SH-SY5Y (cell line): ENCODE measurements at regions not wholly inside any gene's neighbourhood (a gene's known extent, or its start where the extent isn't known, plus 50 kb on each side); places are given as distances from the start of the nearest gene placed in this dataset.

Source experiments
- GATA2 ChIP-seq: IDR thresholded peaks from 2 replicates; pipeline ENCODE4 v1.6.1; 2011; ENCODE audit warnings: mild to moderate bottlenecking, low read depth, low read length
- GATA3 ChIP-seq: IDR thresholded peaks from 2 replicates; pipeline ENCODE4 v1.6.1; 2011; ENCODE audit warnings: low read depth, mild to moderate bottlenecking, low read length, moderate library complexity

- TF ChIP-seq GATA2 (no peak), GATA3 (no peak)
Observed at GRCh38 chr2:167900435-167901114, 346.8 kb downstream of the STK39 start.

GRCh38 chr2:167898340-167898739 is 349.1 kb downstream of the STK39 start:
- TF ChIP-seq GATA2 (no peak), GATA3 (no peak)

DNA sequence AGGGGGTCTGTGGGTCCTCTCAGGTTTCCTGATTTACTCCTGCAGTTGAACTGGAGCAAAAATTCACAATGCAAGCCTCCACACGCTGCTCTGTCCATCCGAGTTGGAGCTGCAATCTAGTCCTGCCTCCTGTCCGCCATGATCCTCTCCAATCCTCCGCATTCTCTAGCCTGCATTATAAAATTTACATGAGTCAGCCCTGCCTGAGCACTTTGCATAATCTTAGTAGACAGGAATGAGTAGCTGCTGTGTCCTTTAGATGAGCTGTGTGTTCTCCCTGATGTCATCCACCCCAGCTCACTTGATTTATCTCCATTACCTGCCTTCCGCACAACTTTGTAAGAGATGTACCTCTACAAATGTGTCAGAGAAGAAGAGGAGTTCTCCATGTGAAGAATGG is 355.6 kb downstream of the STK39 start:
- TF ChIP-seq GATA2 (no peak), GATA3 (no peak)

DNA sequence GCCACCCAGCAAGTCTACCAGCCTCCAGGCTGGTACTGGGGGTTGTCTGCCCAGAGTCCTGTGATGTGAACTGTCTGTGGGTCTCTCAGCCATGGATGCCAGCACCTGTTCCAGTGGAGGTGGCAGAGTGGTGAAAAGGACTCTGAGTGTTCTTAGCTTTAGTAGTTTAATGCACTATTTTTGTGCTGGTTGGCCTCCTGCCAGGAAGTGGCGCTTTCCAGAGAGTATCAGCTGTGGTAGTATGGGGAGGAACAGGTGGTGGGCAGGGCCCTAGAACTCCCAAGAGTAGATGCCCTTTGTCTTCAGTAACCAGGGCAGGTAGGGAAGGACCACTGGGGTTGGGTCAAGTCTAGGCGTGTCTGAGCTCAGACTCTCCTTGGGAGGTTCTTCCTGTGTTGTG is 356.7 kb downstream of the STK39 start:
- TF ChIP-seq GATA3 (no peak), GATA2 (no peak)

GRCh38 chr2:167880415-167880814 is 367.0 kb downstream of the STK39 start:
- TF ChIP-seq GATA3 (no peak), GATA2 (no peak)

GRCh38 chr2:167875529-167875928 is 371.9 kb downstream of the STK39 start:
- TF ChIP-seq GATA3 (no peak), GATA2 (no peak)

GRCh38 chr2:167874812-167875211 is 372.6 kb downstream of the STK39 start:
- TF ChIP-seq GATA2 (no peak), GATA3 (no peak)

- TF ChIP-seq GATA2 = no peak
- no peak for TF ChIP-seq GATA3
Observed at GRCh38 chr2:167871286-167871685, 376.1 kb downstream of the STK39 start.

DNA sequence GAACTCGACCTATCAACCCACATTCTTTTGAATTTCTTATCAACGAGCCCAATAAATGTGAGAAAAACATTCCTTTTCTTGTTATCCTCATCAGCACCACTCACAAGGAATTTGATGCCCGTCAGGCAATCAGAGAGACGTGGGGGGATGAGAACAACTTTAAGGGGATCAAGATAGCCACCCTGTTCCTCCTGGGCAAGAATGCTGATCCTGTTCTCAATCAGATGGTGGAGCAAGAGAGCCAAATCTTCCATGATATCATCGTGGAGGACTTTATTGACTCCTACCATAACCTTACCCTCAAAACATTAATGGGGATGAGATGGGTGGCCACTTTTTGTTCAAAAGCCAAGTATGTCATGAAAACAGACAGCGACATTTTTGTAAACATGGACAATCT is 378.2 kb downstream of the STK39 start:
- TF ChIP-seq GATA3 = no peak
- TF ChIP-seq GATA2 = no peak

GRCh38 chr2:167863377-167863776 is 384.0 kb downstream of the STK39 start:
- TF ChIP-seq GATA2 (no peak), GATA3 (no peak)

DNA sequence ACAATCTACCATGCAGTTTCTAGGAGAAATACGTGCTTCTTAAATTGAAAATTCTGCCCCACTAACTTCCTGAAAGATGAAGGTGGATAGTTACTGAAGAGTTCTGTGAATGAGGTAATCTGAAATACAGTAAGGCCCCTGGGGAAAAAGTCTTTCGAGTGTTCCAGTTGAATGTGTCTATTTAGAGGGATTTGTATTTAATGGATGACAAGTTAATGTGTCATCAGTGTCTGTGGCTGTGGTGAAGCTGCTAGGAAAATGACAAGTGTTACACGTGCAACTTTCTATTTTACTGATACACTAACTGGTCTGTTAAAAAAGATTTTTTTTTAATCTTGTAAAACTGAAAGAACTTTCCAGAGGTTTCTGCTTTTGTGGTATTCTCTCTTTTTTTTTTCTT is 384.6 kb downstream of the STK39 start:
- no peak for TF ChIP-seq GATA2
- no peak for TF ChIP-seq GATA3

DNA sequence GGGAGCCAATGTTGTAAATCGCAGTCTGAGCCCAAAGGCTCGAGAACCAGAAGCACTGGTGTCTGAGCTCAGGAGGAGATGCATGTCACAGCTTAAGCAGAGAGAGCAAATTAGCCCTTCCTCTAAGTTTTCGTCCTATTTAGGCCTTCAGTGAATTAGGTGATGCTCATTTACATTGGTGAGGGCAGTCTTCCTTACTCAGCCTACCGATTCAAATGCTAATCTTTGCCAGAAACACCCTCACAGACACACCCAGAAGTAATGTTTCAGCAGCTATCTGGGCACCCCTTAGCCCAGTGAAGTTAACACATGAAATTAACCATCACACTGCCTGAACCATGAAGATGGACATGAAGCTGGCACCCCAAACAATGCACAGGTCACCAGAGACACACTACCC is 385.1 kb downstream of the STK39 start:
- no peak for TF ChIP-seq GATA3

DNA sequence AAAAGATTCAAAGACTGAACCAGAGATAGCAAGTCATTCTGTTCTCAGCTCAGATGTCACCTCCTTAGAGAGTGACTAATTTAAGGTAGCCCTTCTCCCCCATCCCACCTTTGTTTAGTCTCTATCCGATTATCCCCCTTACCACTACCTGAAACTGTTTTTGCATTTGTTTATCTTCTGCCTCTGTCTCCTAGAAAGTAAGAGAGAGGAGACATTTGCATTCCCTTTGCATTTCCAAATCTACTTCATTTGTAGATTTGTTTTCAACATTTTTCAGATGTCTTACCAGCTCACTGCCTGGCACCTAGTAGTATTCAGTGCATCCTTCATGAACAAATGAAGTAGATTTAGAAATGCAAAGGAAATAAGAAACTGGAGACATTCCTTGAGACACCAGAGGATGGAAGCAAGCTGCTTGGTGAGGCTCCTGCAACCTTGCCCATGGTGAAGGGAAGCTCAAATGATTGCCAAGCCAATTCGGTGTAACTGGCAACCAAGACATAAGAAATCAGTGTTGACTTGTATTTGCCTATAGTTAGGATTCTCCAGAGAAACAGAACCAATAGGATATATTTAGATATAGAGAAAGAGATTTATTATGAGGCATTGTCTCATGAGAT is 385.7 kb downstream of the STK39 start:
- TF ChIP-seq GATA2 (no peak), GATA3 (no peak)

DNA sequence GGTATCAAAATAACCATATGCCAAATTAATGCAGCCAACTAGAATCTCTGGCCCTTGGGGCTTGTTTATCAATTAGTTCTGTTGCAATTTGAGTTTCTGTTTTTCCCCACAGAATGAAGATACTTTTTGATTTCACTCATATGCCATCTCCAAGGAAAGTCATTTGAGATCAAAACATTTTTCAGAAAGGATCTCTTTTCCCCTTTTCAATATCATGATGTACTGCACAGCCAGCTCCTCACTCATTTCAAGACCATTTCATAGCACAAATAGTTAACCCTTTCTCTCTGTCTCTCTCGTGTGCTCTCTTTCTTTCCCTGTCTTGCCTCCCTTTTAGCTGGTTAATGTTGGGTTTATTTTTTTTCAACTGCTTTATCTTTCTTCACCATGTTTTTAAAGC is 387.3 kb downstream of the STK39 start:
- TF ChIP-seq GATA3 = no peak
- no peak for TF ChIP-seq GATA2

DNA sequence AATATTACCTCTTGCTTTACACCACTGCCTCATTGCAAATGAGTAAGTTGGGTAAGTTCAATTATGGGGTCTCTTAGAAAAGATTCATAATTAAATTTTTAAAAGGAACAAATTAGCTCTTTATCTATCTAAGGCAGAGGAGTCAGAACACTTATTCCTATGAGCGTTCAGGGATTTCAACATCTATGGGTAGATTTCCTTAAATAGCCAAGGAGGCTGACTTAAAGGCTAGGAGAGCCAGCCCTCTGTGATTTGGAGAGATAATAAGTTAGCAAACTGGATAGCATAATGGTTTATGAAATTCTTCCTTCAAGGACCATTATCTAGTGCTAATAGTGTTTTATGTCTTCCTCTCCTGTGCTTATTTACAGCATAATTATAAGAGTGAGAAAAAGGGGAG is 387.7 kb downstream of the STK39 start:
- TF ChIP-seq GATA2 (no peak), GATA3 (no peak)

- TF ChIP-seq GATA3 (no peak), GATA2 (no peak)
Observed at GRCh38 chr2:167858086-167858485, 389.3 kb downstream of the STK39 start.

GRCh38 chr2:167857416-167857815 is 390.0 kb downstream of the STK39 start:
- TF ChIP-seq GATA2 (no peak), GATA3 (no peak)
